ENCODE measurements at regions not wholly inside any gene's neighbourhood (a gene's known extent, or its start where the extent isn't known, plus 50 kb on each side); places are given as distances from the start of the nearest gene placed in this dataset.

DNA sequence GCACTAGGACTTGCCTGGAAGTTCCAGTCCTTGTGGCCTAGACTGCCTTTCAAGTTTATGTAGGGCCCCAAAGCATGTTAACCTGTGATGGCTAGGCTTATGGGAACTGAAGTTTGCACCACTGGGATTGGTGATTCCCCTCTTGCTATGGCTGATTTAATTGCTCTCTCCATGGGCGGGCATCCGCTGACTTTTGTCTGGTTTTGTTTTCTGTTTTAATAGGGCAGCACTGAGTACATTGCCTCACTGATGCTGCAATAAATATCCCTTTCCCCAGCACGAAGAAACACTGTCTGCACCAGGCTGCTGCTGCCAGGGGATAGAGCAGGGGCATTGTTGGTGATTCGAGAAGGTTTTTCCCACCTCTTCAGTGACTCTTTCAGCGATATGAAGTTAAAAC is 73.3 kb upstream of the PDE4B start:
- TF ChIP-seq, protein P1, sequence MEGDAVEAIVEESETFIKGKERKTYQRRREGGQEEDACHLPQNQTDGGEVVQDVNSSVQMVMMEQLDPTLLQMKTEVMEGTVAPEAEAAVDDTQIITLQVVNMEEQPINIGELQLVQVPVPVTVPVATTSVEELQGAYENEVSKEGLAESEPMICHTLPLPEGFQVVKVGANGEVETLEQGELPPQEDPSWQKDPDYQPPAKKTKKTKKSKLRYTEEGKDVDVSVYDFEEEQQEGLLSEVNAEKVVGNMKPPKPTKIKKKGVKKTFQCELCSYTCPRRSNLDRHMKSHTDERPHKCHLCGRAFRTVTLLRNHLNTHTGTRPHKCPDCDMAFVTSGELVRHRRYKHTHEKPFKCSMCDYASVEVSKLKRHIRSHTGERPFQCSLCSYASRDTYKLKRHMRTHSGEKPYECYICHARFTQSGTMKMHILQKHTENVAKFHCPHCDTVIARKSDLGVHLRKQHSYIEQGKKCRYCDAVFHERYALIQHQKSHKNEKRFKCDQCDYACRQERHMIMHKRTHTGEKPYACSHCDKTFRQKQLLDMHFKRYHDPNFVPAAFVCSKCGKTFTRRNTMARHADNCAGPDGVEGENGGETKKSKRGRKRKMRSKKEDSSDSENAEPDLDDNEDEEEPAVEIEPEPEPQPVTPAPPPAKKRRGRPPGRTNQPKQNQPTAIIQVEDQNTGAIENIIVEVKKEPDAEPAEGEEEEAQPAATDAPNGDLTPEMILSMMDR (IDR thresholded peaks at IDR 0.05), result no peak
- TF ChIP-seq EZH2phosphoT487 (IDR thresholded peaks at IDR 0.05) (no peak), EZH2 (IDR thresholded peaks at IDR 0.05) (no peak)

All from neural progenitor cell (in vitro differentiated cells).